GM19468 (cell line): ENCODE measurements at regions not wholly inside any gene's neighbourhood (a gene's known extent, or its start where the extent isn't known, plus 50 kb on each side); places are given as distances from the start of the nearest gene placed in this dataset.
"Not testable (repeated sequence)": the region's sequence is repeated elsewhere in the genome, so short reads cannot be mapped to it uniquely, and the experiment has no call there.

Experiments used
- ATAC-seq: cut with Tn5 transposase; IDR thresholded peaks from one replicate; pipeline ENCODE4 v1.9.1; 2021; ENCODE audit warnings: mild to moderate bottlenecking, moderate library complexity, moderate number of reproducible peaks; ENCODE audit not compliant: unreplicated experiment; ENCODE audit errors: extremely low read depth

- ATAC-seq: no peak
Observed at GRCh38 chr5:93359296-93359959, 221.6 kb downstream of the NR2F1-AS1 start.

- no peak for ATAC-seq
Observed at GRCh38 chr5:93358176-93358575, 222.8 kb downstream of the NR2F1-AS1 start.

GRCh38 chr5:93357686-93358085 lies 223.3 kb downstream of the NR2F1-AS1 start:
- ATAC-seq: no peak

GRCh38 chr5:93355691-93356090 lies 225.3 kb downstream of the NR2F1-AS1 start:
- no peak for ATAC-seq

- no peak for ATAC-seq
Observed at GRCh38 chr5:93352186-93352585, 228.8 kb downstream of the NR2F1-AS1 start.

GRCh38 chr5:93349613-93350012 lies 231.4 kb downstream of the NR2F1-AS1 start:
- no peak for ATAC-seq

- ATAC-seq: no peak
Observed at GRCh38 chr5:93348231-93348630, 232.8 kb downstream of the NR2F1-AS1 start.

- not testable (repeated sequence) for ATAC-seq
Observed at GRCh38 chr5:93346850-93347249, 234.2 kb downstream of the NR2F1-AS1 start.

GRCh38 chr5:93346301-93346700 lies 234.7 kb downstream of the NR2F1-AS1 start:
- no peak for ATAC-seq

- no peak for ATAC-seq
Observed at GRCh38 chr5:93343570-93343969, 237.4 kb downstream of the NR2F1-AS1 start.

GRCh38 chr5:93342563-93343061 lies 238.4 kb downstream of the NR2F1-AS1 start:
- ATAC-seq: no peak

GRCh38 chr5:93340881-93341280 lies 240.1 kb downstream of the NR2F1-AS1 start:
- ATAC-seq: no peak

- ATAC-seq: no peak
Observed at GRCh38 chr5:93337138-93337537, 243.9 kb downstream of the NR2F1-AS1 start.

GRCh38 chr5:93336330-93337110 lies 244.5 kb downstream of the NR2F1-AS1 start:
- ATAC-seq: no peak

GRCh38 chr5:93331863-93332262 lies 249.2 kb downstream of the NR2F1-AS1 start:
- no peak for ATAC-seq

GRCh38 chr5:93331241-93331640 lies 249.8 kb downstream of the NR2F1-AS1 start:
- ATAC-seq: no peak

- ATAC-seq: no peak
Observed at GRCh38 chr5:93330506-93330905, 250.5 kb downstream of the NR2F1-AS1 start.

- no peak for ATAC-seq
Observed at GRCh38 chr5:93329756-93330155, 251.3 kb downstream of the NR2F1-AS1 start.

- ATAC-seq: no peak
Observed at GRCh38 chr5:93328833-93329232, 252.2 kb downstream of the NR2F1-AS1 start.

- no peak for ATAC-seq
Observed at GRCh38 chr5:93327605-93328004, 253.4 kb downstream of the NR2F1-AS1 start.

- ATAC-seq: no peak
Observed at GRCh38 chr5:93325946-93326345, 255.1 kb downstream of the NR2F1-AS1 start.
